ENCODE measurements at regions not wholly inside any gene's neighbourhood (a gene's known extent, or its start where the extent isn't known, plus 50 kb on each side); places are given as distances from the start of the nearest gene placed in this dataset.

DNA sequence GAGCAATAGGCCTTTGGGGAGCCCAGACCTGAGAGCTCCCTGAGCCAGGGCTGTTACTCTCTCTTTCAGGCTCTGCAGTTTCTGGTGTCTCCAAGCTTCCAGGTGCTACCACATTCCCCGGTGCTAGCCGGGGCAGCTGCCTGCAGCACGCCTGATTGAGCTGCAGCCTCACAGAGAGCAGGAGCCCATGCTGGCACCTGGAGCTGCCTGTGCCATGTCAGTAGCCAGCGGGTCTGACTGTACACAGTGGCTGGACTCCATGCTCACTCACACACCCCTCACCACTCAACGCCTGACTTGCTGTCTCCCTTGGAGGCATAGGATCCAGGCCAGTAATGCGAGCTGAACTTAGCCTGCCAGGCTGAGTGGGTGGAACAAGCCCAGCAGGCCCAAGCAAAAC, 800.4 kb upstream of the AGA start:
- Histone ChIP-seq H3K36me3 (ENCODE audit: insufficient read depth, low read length) (no peaks in the 10 kb centered on the region), H3K27me3 (ENCODE audit: control insufficient read depth, insufficient read depth, low read length) (no peaks in the 10 kb centered on the region), H3K4me2 (ENCODE audit: low read length) (no peak overlapping the region), H3K4me3 (ENCODE audit: low read length) (no peak overlapping the region), H3K4me1 (ENCODE audit: control insufficient read depth, insufficient read depth, low read length) (no peaks in the 10 kb centered on the region), H3K9me3 (replicated peaks; ENCODE audit: low read length) (peaks cover 13% of the 10 kb centered on the region), H3K9ac (ENCODE audit: low read depth, low read length) (no peak overlapping the region)

GRCh38 chr4:178244785-178245184, 802.5 kb upstream of the AGA start:
- Histone ChIP-seq H3K4me2 (ENCODE audit: low read length) (no peak overlapping the region), H3K27me3 (ENCODE audit: control insufficient read depth, insufficient read depth, low read length) (no peaks in the 10 kb centered on the region), H3K9ac (ENCODE audit: low read depth, low read length) (no peak overlapping the region), H3K4me3 (ENCODE audit: low read length) (no peak overlapping the region), H3K4me1 (ENCODE audit: control insufficient read depth, insufficient read depth, low read length) (no peaks in the 10 kb centered on the region), H3K9me3 (replicated peaks; ENCODE audit: low read length) (peaks cover 13% of the 10 kb centered on the region), H3K36me3 (ENCODE audit: insufficient read depth, low read length) (no peaks in the 10 kb centered on the region)

DNA sequence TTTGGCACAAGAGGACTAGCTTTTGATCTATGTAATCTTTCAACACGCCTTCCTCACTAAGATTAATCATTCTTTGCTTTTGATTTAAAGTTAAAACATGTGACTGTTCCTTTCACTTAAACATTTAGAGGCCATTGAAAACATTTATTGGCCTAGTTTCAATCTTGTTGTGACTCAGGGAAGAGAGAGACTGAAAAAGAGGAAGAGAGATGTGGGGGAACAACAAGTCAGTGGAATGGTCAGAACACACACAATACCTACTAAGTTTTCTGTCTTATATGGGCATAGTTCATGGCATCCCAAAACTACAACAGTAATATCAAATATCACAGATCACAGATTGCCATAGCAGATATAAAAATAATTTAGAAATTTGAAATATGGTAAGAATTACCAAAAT, 812.9 kb upstream of the AGA start:
- H3K36me3 ChIP-seq (ENCODE audit: insufficient read depth, low read length), result no peaks in the 10 kb centered on the region
- no peak overlapping the region for H3K4me3 ChIP-seq (ENCODE audit: low read length)
- H3K9me3 ChIP-seq (replicated peaks; ENCODE audit: low read length), result peaks cover 8% of the 10 kb centered on the region
- no peak overlapping the region for H3K9ac ChIP-seq (ENCODE audit: low read depth, low read length)
- H3K4me1 ChIP-seq (ENCODE audit: control insufficient read depth, insufficient read depth, low read length), result no peaks in the 10 kb centered on the region
- no peak overlapping the region for H3K4me2 ChIP-seq (ENCODE audit: low read length)
- no peaks in the 10 kb centered on the region for H3K27me3 ChIP-seq (ENCODE audit: control insufficient read depth, insufficient read depth, low read length)

GRCh38 chr4:178258603-178259002, 816.4 kb upstream of the AGA start:
- no peaks in the 10 kb centered on the region for H3K4me1 ChIP-seq (ENCODE audit: control insufficient read depth, insufficient read depth, low read length)
- no peaks in the 10 kb centered on the region for H3K27me3 ChIP-seq (ENCODE audit: control insufficient read depth, insufficient read depth, low read length)
- peaks cover 8% of the 10 kb centered on the region for H3K9me3 ChIP-seq (replicated peaks; ENCODE audit: low read length)
- H3K4me2 ChIP-seq (ENCODE audit: low read length), result no peak overlapping the region
- no peak overlapping the region for H3K4me3 ChIP-seq (ENCODE audit: low read length)
- no peak overlapping the region for H3K9ac ChIP-seq (ENCODE audit: low read depth, low read length)
- no peaks in the 10 kb centered on the region for H3K36me3 ChIP-seq (ENCODE audit: insufficient read depth, low read length)

DNA sequence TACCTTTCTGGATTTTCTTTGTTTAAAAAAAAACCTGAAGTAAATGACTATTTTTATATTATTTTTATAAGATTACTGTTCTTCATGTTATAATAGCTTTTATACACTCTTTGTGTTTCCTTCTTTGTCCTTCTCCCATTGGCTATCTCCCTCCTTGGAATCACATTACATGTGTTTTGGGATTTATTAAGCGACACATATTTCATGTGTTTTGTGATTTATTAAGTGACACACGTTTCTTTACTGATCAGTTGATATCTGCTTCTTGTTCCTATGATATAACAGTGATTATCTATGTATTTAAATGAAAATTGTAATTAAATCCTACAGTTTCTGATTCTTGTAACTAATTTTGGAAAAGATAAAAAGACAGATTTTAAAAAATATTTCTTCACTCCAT, 817.3 kb upstream of the AGA start:
- Histone ChIP-seq H3K4me2 (ENCODE audit: low read length) (no peak overlapping the region), H3K4me1 (ENCODE audit: control insufficient read depth, insufficient read depth, low read length) (no peaks in the 10 kb centered on the region), H3K9ac (ENCODE audit: low read depth, low read length) (no peak overlapping the region), H3K36me3 (ENCODE audit: insufficient read depth, low read length) (no peaks in the 10 kb centered on the region), H3K4me3 (ENCODE audit: low read length) (no peak overlapping the region), H3K9me3 (replicated peaks; ENCODE audit: low read length) (peaks cover 10% of the 10 kb centered on the region), H3K27me3 (ENCODE audit: control insufficient read depth, insufficient read depth, low read length) (no peaks in the 10 kb centered on the region)

- H3K36me3 ChIP-seq (ENCODE audit: insufficient read depth, low read length), result no peaks in the 10 kb centered on the region
- H3K27me3 ChIP-seq (ENCODE audit: control insufficient read depth, insufficient read depth, low read length), result no peaks in the 10 kb centered on the region
- H3K4me3 ChIP-seq (ENCODE audit: low read length), result no peak overlapping the region
- peaks cover 9% of the 10 kb centered on the region for H3K9me3 ChIP-seq (replicated peaks; ENCODE audit: low read length)
- no peak overlapping the region for H3K4me2 ChIP-seq (ENCODE audit: low read length)
- no peaks in the 10 kb centered on the region for H3K4me1 ChIP-seq (ENCODE audit: control insufficient read depth, insufficient read depth, low read length)
- no peak overlapping the region for H3K9ac ChIP-seq (ENCODE audit: low read depth, low read length)
These were observed 821.8 kb upstream of the AGA start for GRCh38 chr4:178264001-178264400.

DNA sequence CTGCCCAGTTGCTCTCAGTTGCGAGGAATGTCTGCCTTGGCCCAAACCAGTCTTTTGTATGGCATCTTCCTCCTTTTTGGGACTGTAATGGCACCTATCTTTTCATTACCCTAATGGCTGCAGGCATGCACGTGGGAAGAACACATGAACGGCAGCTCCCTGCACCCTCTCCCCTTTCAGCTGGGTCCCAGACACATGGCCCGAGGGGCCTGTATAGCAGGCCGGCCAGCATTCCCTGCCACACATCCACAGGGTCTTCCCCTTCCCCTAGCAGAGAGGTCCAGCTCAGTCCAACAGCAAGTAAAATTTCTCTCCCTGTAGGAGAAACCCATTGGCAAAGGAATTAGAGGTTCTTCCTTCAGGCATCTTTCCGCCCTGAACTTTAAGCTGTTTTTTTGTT, 829.1 kb upstream of the AGA start:
- H3K9ac ChIP-seq (ENCODE audit: low read depth, low read length), result no peak overlapping the region
- H3K36me3 ChIP-seq (ENCODE audit: insufficient read depth, low read length), result no peaks in the 10 kb centered on the region
- peaks cover 8% of the 10 kb centered on the region for H3K9me3 ChIP-seq (replicated peaks; ENCODE audit: low read length)
- H3K27me3 ChIP-seq (ENCODE audit: control insufficient read depth, insufficient read depth, low read length), result no peaks in the 10 kb centered on the region
- H3K4me3 ChIP-seq (ENCODE audit: low read length), result no peak overlapping the region
- no peak overlapping the region for H3K4me2 ChIP-seq (ENCODE audit: low read length)
- H3K4me1 ChIP-seq (ENCODE audit: control insufficient read depth, insufficient read depth, low read length), result no peaks in the 10 kb centered on the region

- H3K9ac ChIP-seq (ENCODE audit: low read depth, low read length), result no peak overlapping the region
- H3K27me3 ChIP-seq (ENCODE audit: control insufficient read depth, insufficient read depth, low read length), result no peaks in the 10 kb centered on the region
- H3K4me1 ChIP-seq (ENCODE audit: control insufficient read depth, insufficient read depth, low read length), result no peaks in the 10 kb centered on the region
- H3K4me2 ChIP-seq (ENCODE audit: low read length), result no peak overlapping the region
- H3K36me3 ChIP-seq (ENCODE audit: insufficient read depth, low read length), result no peaks in the 10 kb centered on the region
- H3K4me3 ChIP-seq (ENCODE audit: low read length), result no peak overlapping the region
- H3K9me3 ChIP-seq (replicated peaks; ENCODE audit: low read length), result peaks cover 7% of the 10 kb centered on the region
These were observed 830.9 kb upstream of the AGA start for GRCh38 chr4:178273168-178273567.

- H3K4me2 ChIP-seq (ENCODE audit: low read length), result no peak overlapping the region
- no peaks in the 10 kb centered on the region for H3K27me3 ChIP-seq (ENCODE audit: control insufficient read depth, insufficient read depth, low read length)
- no peak overlapping the region for H3K4me3 ChIP-seq (ENCODE audit: low read length)
- H3K36me3 ChIP-seq (ENCODE audit: insufficient read depth, low read length), result no peaks in the 10 kb centered on the region
- peaks cover 5% of the 10 kb centered on the region for H3K9me3 ChIP-seq (replicated peaks; ENCODE audit: low read length)
- H3K9ac ChIP-seq (ENCODE audit: low read depth, low read length), result no peak overlapping the region
- no peaks in the 10 kb centered on the region for H3K4me1 ChIP-seq (ENCODE audit: control insufficient read depth, insufficient read depth, low read length)
These were observed 833.6 kb upstream of the AGA start for GRCh38 chr4:178275671-178276360.

DNA sequence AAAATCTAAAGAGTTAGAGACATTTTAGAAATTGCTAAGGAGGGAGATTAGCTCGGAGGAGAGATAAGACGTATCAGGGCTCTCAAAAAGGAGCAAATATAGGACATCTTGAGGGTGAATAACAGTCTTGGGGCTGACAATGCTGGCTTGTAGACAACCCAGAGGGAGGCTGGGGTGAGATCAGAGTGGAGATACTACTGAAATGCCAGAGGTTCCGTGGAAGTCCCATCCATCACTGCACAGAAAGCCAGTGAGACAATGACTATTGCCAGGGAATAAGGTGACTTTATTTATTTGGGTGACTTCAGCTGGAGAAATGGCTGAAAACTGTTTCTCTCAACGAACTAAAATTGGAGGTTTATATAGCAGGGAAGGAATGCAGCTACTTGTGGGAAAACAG, 838.1 kb upstream of the AGA start:
- Histone ChIP-seq H3K4me1 (ENCODE audit: control insufficient read depth, insufficient read depth, low read length) (no peaks in the 10 kb centered on the region), H3K4me3 (ENCODE audit: low read length) (no peak overlapping the region), H3K4me2 (ENCODE audit: low read length) (no peak overlapping the region), H3K9ac (ENCODE audit: low read depth, low read length) (no peak overlapping the region), H3K9me3 (replicated peaks; ENCODE audit: low read length) (no peaks in the 10 kb centered on the region), H3K27me3 (ENCODE audit: control insufficient read depth, insufficient read depth, low read length) (no peaks in the 10 kb centered on the region), H3K36me3 (ENCODE audit: insufficient read depth, low read length) (no peaks in the 10 kb centered on the region)

GRCh38 chr4:178288462-178288861, 846.2 kb upstream of the AGA start:
- Histone ChIP-seq H3K36me3 (ENCODE audit: insufficient read depth, low read length) (no peaks in the 10 kb centered on the region), H3K4me2 (ENCODE audit: low read length) (no peak overlapping the region), H3K9me3 (replicated peaks; ENCODE audit: low read length) (peaks cover 7% of the 10 kb centered on the region), H3K27me3 (ENCODE audit: control insufficient read depth, insufficient read depth, low read length) (no peaks in the 10 kb centered on the region), H3K9ac (ENCODE audit: low read depth, low read length) (no peak overlapping the region), H3K4me3 (ENCODE audit: low read length) (no peak overlapping the region), H3K4me1 (ENCODE audit: control insufficient read depth, insufficient read depth, low read length) (no peaks in the 10 kb centered on the region)

DNA sequence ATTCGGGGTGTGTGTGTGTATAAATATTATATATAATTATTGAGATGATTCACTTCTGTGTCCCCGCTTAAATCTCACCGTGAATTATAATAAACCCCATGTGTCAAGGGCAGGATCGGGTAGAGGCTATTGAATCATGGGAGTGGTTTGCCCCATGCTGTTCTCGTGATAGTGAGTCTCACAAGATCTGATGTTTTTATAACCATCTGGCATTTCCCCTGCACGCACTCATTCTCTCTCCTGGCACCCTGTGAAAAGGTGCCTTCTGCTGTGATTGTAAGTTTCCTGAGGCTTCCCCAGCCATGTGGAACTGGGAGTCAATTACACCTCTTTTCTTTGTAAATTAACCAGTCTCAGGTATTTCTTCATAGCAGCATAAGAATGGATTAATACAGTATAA, 851.4 kb upstream of the AGA start:
- H3K27me3 ChIP-seq (ENCODE audit: control insufficient read depth, insufficient read depth, low read length), result no peaks in the 10 kb centered on the region
- no peak overlapping the region for H3K4me3 ChIP-seq (ENCODE audit: low read length)
- H3K4me2 ChIP-seq (ENCODE audit: low read length), result no peak overlapping the region
- peaks cover 8% of the 10 kb centered on the region for H3K9me3 ChIP-seq (replicated peaks; ENCODE audit: low read length)
- H3K9ac ChIP-seq (ENCODE audit: low read depth, low read length), result no peak overlapping the region
- H3K4me1 ChIP-seq (ENCODE audit: control insufficient read depth, insufficient read depth, low read length), result no peaks in the 10 kb centered on the region
- H3K36me3 ChIP-seq (ENCODE audit: insufficient read depth, low read length), result no peaks in the 10 kb centered on the region
